ENCODE measurements at regions not wholly inside any gene's neighbourhood (a gene's known extent, or its start where the extent isn't known, plus 50 kb on each side); places are given as distances from the start of the nearest gene placed in this dataset.

DNA sequence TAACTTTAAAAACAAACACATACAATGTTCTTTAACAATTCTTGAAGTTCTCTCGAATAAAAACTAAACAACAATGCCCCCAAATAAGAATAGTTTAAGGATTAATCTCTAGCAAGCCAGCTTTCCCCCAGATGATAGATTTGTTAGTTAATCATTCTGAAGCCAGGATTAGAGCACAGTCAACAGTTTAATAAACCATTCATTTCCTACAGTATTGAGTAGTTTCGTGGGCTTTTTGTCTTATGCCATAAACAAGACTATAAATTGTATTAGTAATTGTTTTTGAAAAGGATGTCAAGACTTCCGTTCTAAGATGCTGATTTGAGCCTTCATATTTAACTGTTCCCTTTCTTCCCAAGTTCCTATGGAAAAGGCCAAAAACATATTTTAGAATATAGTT is 136.6 kb downstream of the PIK3R1 start:
- ChIA-PET POLR2A (no interaction called here), CTCF (no interaction called here), RAD21 (ENCODE audit: low non-redundant PET in 1 of 2, low total read pairs in 2 of 2, uncharacterized antibody in 2 of 2, unreplicated experiment in 2 of 2) (no interaction called here)
- no peaks in the 10 kb centered on the region for H3K9me2 ChIP-seq (ENCODE audit: insufficient read depth)
- BruUV-seq (replicated peaks) = no TSS peak
- no peak overlapping the region for H3K4me3 ChIP-seq (replicated peaks in 1 of 2; ENCODE audit: low read depth in 1 of 2, low read length in 2 of 2)
- H3K36me3 ChIP-seq (ENCODE audit: control insufficient read depth in 1 of 2, insufficient read depth in 2 of 2, low read length in 2 of 2) = no peaks in the 10 kb centered on the region
- intact Hi-C loops (cut with micrococcal nuclease) = no loop called here
- H3K79me2 ChIP-seq (ENCODE audit: insufficient read depth, low read length) = no peaks in the 10 kb centered on the region
- no peak for ATAC-seq
- no peak overlapping the region for H3K9ac ChIP-seq (ENCODE audit: low read length)
- no peaks in the 10 kb centered on the region for H3K4me1 ChIP-seq (ENCODE audit: control insufficient read depth in 1 of 2, insufficient read depth in 2 of 2, low read length in 2 of 2)
- no peak overlapping the region for H3K27ac ChIP-seq (ENCODE audit: low read depth, low read length)
- H3K27me3 ChIP-seq (ENCODE audit: insufficient read depth, low read length) = no peaks in the 10 kb centered on the region
- H4K20me1 ChIP-seq (ENCODE audit: insufficient read depth) = no peaks in the 10 kb centered on the region
- H2AFZ ChIP-seq (ENCODE audit: low read depth, low read length, poor library complexity, severe bottlenecking) = no peak overlapping the region
- TF ChIP-seq CTCF (IDR thresholded peaks at IDR 0.05 in 2 of 3, conservative IDR thresholded peaks at IDR 0.05 in 1 of 3; ENCODE audit: borderline replicate concordance in 1 of 3, insufficient read depth in 1 of 3, low read depth in 2 of 3, low read length in 2 of 3) = no peak
- no peak for TF ChIP-seq SRF (IDR thresholded peaks at IDR 0.05; ENCODE audit: low read depth)
- no peak for TF ChIP-seq ZBTB33 (IDR thresholded peaks at IDR 0.05; ENCODE audit: extremely low read depth, insufficient replicate concordance, low read length)
- no peak for TF ChIP-seq YY1 (IDR thresholded peaks at IDR 0.05; ENCODE audit: extremely low read depth, insufficient replicate concordance, low read depth, low read length)
- TF ChIP-seq, protein P1, sequence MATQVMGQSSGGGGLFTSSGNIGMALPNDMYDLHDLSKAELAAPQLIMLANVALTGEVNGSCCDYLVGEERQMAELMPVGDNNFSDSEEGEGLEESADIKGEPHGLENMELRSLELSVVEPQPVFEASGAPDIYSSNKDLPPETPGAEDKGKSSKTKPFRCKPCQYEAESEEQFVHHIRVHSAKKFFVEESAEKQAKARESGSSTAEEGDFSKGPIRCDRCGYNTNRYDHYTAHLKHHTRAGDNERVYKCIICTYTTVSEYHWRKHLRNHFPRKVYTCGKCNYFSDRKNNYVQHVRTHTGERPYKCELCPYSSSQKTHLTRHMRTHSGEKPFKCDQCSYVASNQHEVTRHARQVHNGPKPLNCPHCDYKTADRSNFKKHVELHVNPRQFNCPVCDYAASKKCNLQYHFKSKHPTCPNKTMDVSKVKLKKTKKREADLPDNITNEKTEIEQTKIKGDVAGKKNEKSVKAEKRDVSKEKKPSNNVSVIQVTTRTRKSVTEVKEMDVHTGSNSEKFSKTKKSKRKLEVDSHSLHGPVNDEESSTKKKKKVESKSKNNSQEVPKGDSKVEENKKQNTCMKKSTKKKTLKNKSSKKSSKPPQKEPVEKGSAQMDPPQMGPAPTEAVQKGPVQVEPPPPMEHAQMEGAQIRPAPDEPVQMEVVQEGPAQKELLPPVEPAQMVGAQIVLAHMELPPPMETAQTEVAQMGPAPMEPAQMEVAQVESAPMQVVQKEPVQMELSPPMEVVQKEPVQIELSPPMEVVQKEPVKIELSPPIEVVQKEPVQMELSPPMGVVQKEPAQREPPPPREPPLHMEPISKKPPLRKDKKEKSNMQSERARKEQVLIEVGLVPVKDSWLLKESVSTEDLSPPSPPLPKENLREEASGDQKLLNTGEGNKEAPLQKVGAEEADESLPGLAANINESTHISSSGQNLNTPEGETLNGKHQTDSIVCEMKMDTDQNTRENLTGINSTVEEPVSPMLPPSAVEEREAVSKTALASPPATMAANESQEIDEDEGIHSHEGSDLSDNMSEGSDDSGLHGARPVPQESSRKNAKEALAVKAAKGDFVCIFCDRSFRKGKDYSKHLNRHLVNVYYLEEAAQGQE (IDR thresholded peaks at IDR 0.05; ENCODE audit: low read depth) = no peak
- TF ChIP-seq, protein P2, sequence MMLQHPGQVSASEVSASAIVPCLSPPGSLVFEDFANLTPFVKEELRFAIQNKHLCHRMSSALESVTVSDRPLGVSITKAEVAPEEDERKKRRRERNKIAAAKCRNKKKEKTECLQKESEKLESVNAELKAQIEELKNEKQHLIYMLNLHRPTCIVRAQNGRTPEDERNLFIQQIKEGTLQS (IDR thresholded peaks at IDR 0.05) = no peak
- H3K9me3 ChIP-seq (ENCODE audit: control insufficient read depth in 1 of 2, insufficient read depth in 1 of 2, low read depth in 1 of 2, low read length in 2 of 2) = no peaks in the 10 kb centered on the region
- H3K4me2 ChIP-seq (ENCODE audit: low read length) = no peak overlapping the region
- no peak for DNase-seq (ENCODE audit: low read depth, low spot score)

Data from HCT116 (cell line).